H1 (cell line): ENCODE measurements at regions not wholly inside any gene's neighbourhood (a gene's known extent, or its start where the extent isn't known, plus 50 kb on each side); places are given as distances from the start of the nearest gene placed in this dataset.

Source experiments
- CTCF ChIA-PET: fragments of 300-600 bp; sonication (Branson Sonifier 250); formaldehyde crosslinking; loops from one replicate; lab custom pipeline; 2021; ENCODE audit not compliant: partially characterized antibody; lab: Charles Lee
- POLR2A ChIA-PET: fragments of 300-600 bp; sonication (Branson Sonifier 250); formaldehyde crosslinking; loops from one replicate; lab custom pipeline; 2021; ENCODE audit warnings: inconsistent platforms; ENCODE audit not compliant: partially characterized antibody; lab: Charles Lee
- DNase-seq, 2 experiments: peaks; one replicate each; pipeline versions ENCODE4 v3.0.0 to v3.0.0-alpha.2; 2010 to 2022; ENCODE audit warnings: low spot score in 2 of 2, low read depth in 1 of 2, mixed read lengths in 1 of 2
- FAIRE-seq: peaks from 2 replicates; lab custom pipeline; 2011; peaks lifted over from hg19 to GRCh38; lab: Jason Lieb, UNC
- H2AFZ ChIP-seq: 2 replicates; pipeline ENCODE4 v1.8.1; 2012; ENCODE audit warnings: low read length, inconsistent platforms
- H2AK5ac ChIP-seq: 2 replicates; pipeline ENCODE4 v1.6.1; 2013; ENCODE audit warnings: low read depth, low read length
- H2BK120ac ChIP-seq: replicated peaks from 2 replicates; pipeline ENCODE3; 2013; ENCODE audit warnings: low read depth, low read length, inconsistent platforms
- H2BK12ac ChIP-seq: 2 replicates; pipeline ENCODE4 v1.6.1; 2013; ENCODE audit warnings: low read depth, low read length
- H2BK15ac ChIP-seq: 2 replicates; pipeline ENCODE4 v1.6.1; 2013; ENCODE audit warnings: low read length
- H2BK20ac ChIP-seq: 2 replicates; pipeline ENCODE4 v1.6.1; 2013; ENCODE audit warnings: low read length
- H2BK5ac ChIP-seq: 2 replicates; pipeline ENCODE4 v1.6.1; 2013; ENCODE audit warnings: low read depth, low read length
- H3K14ac ChIP-seq: 2 replicates; pipeline ENCODE4 v1.6.1; 2013; ENCODE audit warnings: inconsistent platforms; ENCODE audit not compliant: insufficient read length
- H3K18ac ChIP-seq: 2 replicates; pipeline ENCODE4 v1.6.1; 2013; ENCODE audit warnings: low read length; ENCODE audit errors: extremely low read depth
- H3K23ac ChIP-seq: 2 replicates; pipeline ENCODE4 v1.6.1; 2013; ENCODE audit warnings: inconsistent platforms; ENCODE audit not compliant: insufficient read length
- H3K23me2 ChIP-seq: 2 replicates; pipeline ENCODE4 v1.6.1; 2013; ENCODE audit warnings: low read depth, low read length
- H3K27ac ChIP-seq: 2 replicates; pipeline ENCODE4 v1.6.1; 2011; ENCODE audit warnings: low read depth, low read length, inconsistent platforms
- H3K27me3 ChIP-seq, 4 experiments: replicated peaks in 1 of 4; 1 replicate in 1 of 4; 2 replicates in 3 of 4; pipeline versions ENCODE4 v1.6.1 to v1.8.1; 2011 to 2013; ENCODE audit warnings: low read length in 3 of 4, mild to moderate bottlenecking in 3 of 4, inconsistent platforms in 2 of 4, mixed read lengths in 2 of 4, moderate library complexity in 1 of 4; ENCODE audit not compliant: control insufficient read depth in 3 of 4, insufficient read depth in 3 of 4; ENCODE audit errors: extremely low read depth in 1 of 4
- H3K36me3 ChIP-seq, 4 experiments: 2 replicates each; pipeline versions ENCODE4 v1.6.1 to v1.8.1; 2011 to 2013; ENCODE audit warnings: mild to moderate bottlenecking in 4 of 4, low read length in 3 of 4, moderate library complexity in 2 of 4, control low read depth in 1 of 4, inconsistent platforms in 1 of 4; ENCODE audit not compliant: insufficient read depth in 4 of 4, control insufficient read depth in 2 of 4
- H3K4ac ChIP-seq: replicated peaks from 2 replicates; pipeline ENCODE3; 2013; ENCODE audit warnings: low read length, low read depth, mixed read lengths, inconsistent platforms; ENCODE audit not compliant: insufficient read length
- H3K4me1 ChIP-seq, 4 experiments: replicated peaks in 1 of 4; 1 replicate in 1 of 4; 2 replicates in 3 of 4; pipeline versions ENCODE4 v1.6.1 to v1.8.1; 2011 to 2013; ENCODE audit warnings: low read length in 3 of 4, inconsistent platforms in 2 of 4, mixed read lengths in 1 of 4; ENCODE audit not compliant: insufficient read depth in 4 of 4, control insufficient read depth in 3 of 4
- H3K4me2 ChIP-seq, 2 experiments: 2 replicates each; pipeline versions ENCODE4 v1.6.1 to v1.8.1; 2011 to 2013; ENCODE audit warnings: low read depth in 2 of 2, low read length in 2 of 2, control low read depth in 1 of 2, inconsistent platforms in 1 of 2, mild to moderate bottlenecking in 1 of 2; ENCODE audit not compliant: insufficient read depth in 1 of 2
- H3K4me3 ChIP-seq, 4 experiments: fragments of 200-600, 300-600 bp in 1 of 4; sonication (generic), shearing (Covaris generic), sonication (Bioruptor Twin) in 1 of 4; 2 replicates each; pipeline versions ENCODE4 v1.5.1 to v1.8.1; 2011 to 2016; ENCODE audit warnings: low read length in 4 of 4, low read depth in 3 of 4, control low read depth in 2 of 4, inconsistent platforms in 2 of 4, mild to moderate bottlenecking in 2 of 4, mixed read lengths in 1 of 4, moderate library complexity in 1 of 4; ENCODE audit not compliant: insufficient read depth in 2 of 4; ENCODE audit errors: extremely low read depth in 1 of 4
- H3K56ac ChIP-seq: replicated peaks from 2 replicates; pipeline ENCODE3; 2013; ENCODE audit warnings: low read depth, mild to moderate bottlenecking, mixed read lengths, low read length, inconsistent platforms; ENCODE audit not compliant: insufficient read length
- H3K79me1 ChIP-seq: 2 replicates; pipeline ENCODE4 v1.6.1; 2013; ENCODE audit warnings: low read depth, low read length, control low read depth
- H3K79me2 ChIP-seq, 2 experiments: 2 replicates each; pipeline versions ENCODE4 v1.6.1 to v1.8.1; 2012 to 2013; ENCODE audit warnings: low read length in 2 of 2, mild to moderate bottlenecking in 2 of 2, inconsistent platforms in 1 of 2; ENCODE audit not compliant: insufficient read depth in 2 of 2, control insufficient read depth in 1 of 2
- H3K9ac ChIP-seq, 4 experiments: replicated peaks in 1 of 4; 1 replicate in 1 of 4; 2 replicates in 3 of 4; pipeline versions ENCODE4 v1.6.1 to v1.8.1; 2011 to 2013; ENCODE audit warnings: low read depth in 3 of 4, low read length in 3 of 4, control low read depth in 2 of 4, mild to moderate bottlenecking in 2 of 4, moderate library complexity in 2 of 4, inconsistent platforms in 1 of 4; ENCODE audit errors: extremely low read depth in 1 of 4
- H3K9me3 ChIP-seq, 2 experiments: 2 replicates each; pipeline versions ENCODE4 v1.6.1 to v1.8.1; 2012 to 2013; ENCODE audit warnings: mild to moderate bottlenecking in 2 of 2, moderate library complexity in 2 of 2, control low read depth in 1 of 2, inconsistent platforms in 1 of 2, low read depth in 1 of 2, low read length in 1 of 2, mixed read lengths in 1 of 2; ENCODE audit not compliant: insufficient read depth in 2 of 2
- H4K20me1 ChIP-seq, 2 experiments: replicated peaks in 1 of 2; 2 replicates each; pipeline versions ENCODE3 to v1.8.1; 2011 to 2013; ENCODE audit warnings: inconsistent platforms in 2 of 2, low read length in 2 of 2, mild to moderate bottlenecking in 1 of 2; ENCODE audit not compliant: insufficient read depth in 2 of 2, control insufficient read depth in 1 of 2
- H4K5ac ChIP-seq: 2 replicates; pipeline ENCODE4 v1.6.1; 2013; ENCODE audit warnings: low read length, low read depth, mixed read lengths, inconsistent platforms; ENCODE audit not compliant: insufficient read length
- H4K8ac ChIP-seq: 2 replicates; pipeline ENCODE4 v1.8.0; 2013; ENCODE audit warnings: mild to moderate bottlenecking, moderate library complexity, low read length, inconsistent platforms; ENCODE audit not compliant: insufficient read depth; ENCODE audit errors: extremely low read depth
- H4K91ac ChIP-seq: replicated peaks from 2 replicates; pipeline ENCODE3; 2013; ENCODE audit warnings: low read length, mixed read lengths, inconsistent platforms; ENCODE audit not compliant: insufficient read length
- BACH1 ChIP-seq: IDR thresholded peaks from 2 replicates; pipeline ENCODE4 v1.6.1; 2012; ENCODE audit warnings: low read length, improper control_type of control experiment
- CEBPB ChIP-seq: IDR thresholded peaks from 2 replicates; pipeline ENCODE4 v1.6.1; 2012; ENCODE audit warnings: low read depth, low read length
- CHD2 ChIP-seq: IDR thresholded peaks from 2 replicates; pipeline ENCODE4 v1.6.1; 2012; ENCODE audit warnings: low read length, improper control_type of control experiment
- GTF2F1 ChIP-seq: IDR thresholded peaks from 2 replicates; pipeline ENCODE4 v1.6.1; 2012; ENCODE audit warnings: low read depth, low read length, improper control_type of control experiment, borderline replicate concordance
- MAX ChIP-seq: IDR thresholded peaks from 2 replicates; pipeline ENCODE4 v1.6.1; 2012; ENCODE audit warnings: inconsistent platforms
- NRF1 ChIP-seq: IDR thresholded peaks from 2 replicates; pipeline ENCODE4 v1.6.1; 2011; ENCODE audit warnings: mild to moderate bottlenecking, low read depth, low read length, improper control_type of control experiment
- PHF8 ChIP-seq: fragments of 200-600 bp; sonication (generic); conservative IDR thresholded peaks from 2 replicates; pipeline ENCODE4 v1.7.1; 2012; ENCODE audit warnings: low read depth, mild to moderate bottlenecking, inconsistent platforms, low read length, moderate library complexity
- POLR2A ChIP-seq, 2 experiments: IDR thresholded peaks; 1 replicate in 1 of 2; 2 replicates in 1 of 2; pipeline ENCODE4 v1.6.1; 2011; ENCODE audit warnings: low read depth in 2 of 2, low read length in 2 of 2, mild to moderate bottlenecking in 2 of 2; ENCODE audit errors: control extremely low read depth in 1 of 2
- RXRA ChIP-seq: IDR thresholded peaks from 2 replicates; pipeline ENCODE4 v1.6.1; 2011; ENCODE audit warnings: low read depth, mild to moderate bottlenecking, low read length, moderate library complexity; ENCODE audit not compliant: insufficient read depth
- SIX5 ChIP-seq: IDR thresholded peaks from 2 replicates; pipeline ENCODE4 v1.6.1; 2011; ENCODE audit warnings: mild to moderate bottlenecking, low read depth, low read length
- SP2 ChIP-seq: IDR thresholded peaks from 2 replicates; pipeline ENCODE4 v1.6.1; 2012; ENCODE audit warnings: mild to moderate bottlenecking, low read length, inconsistent platforms
- TBP ChIP-seq: IDR thresholded peaks from 2 replicates; pipeline ENCODE4 v1.6.1; 2011; ENCODE audit warnings: low read depth, low read length, improper control_type of control experiment
- ZNF274 ChIP-seq: IDR thresholded peaks from 2 replicates; pipeline ENCODE4 v1.7.0; 2012; ENCODE audit warnings: low read length, borderline replicate concordance; ENCODE audit errors: extremely low read depth
- WGBS, 2 experiments: shearing (Covaris generic) in 1 of 2; methylation state at CpG; one replicate each; pipeline versions ENCODE4 v1.1.6 to v1.1.7; 2013 to 2015; ENCODE audit warnings: low lambda C conversion rate in 2 of 2, mixed read lengths in 2 of 2, inconsistent platforms in 1 of 2, low coverage in 1 of 2, missing lambda C conversion rate in 1 of 2; ENCODE audit not compliant: insufficient replicate concordance in 2 of 2, insufficient coverage in 1 of 2, insufficient read length in 1 of 2; ENCODE audit errors: extremely low coverage in 1 of 2, missing lambda C conversion rate in 1 of 2; 5-methylcytosine and 5-hydroxymethylcytosine counted together

- Histone ChIP-seq H2BK5ac (no peak overlapping the region), H3K18ac (no peak overlapping the region), H3K23me2 (no peaks in the 10 kb centered on the region), H3K23ac (no peak overlapping the region), H3K4me3 (no peak overlapping the region), H2AFZ (no peak overlapping the region), H4K20me1 (no peaks in the 10 kb centered on the region), H2BK120ac (no peak overlapping the region), H3K56ac (no peak overlapping the region), H3K79me2 (no peaks in the 10 kb centered on the region), H3K4me1 (no peaks in the 10 kb centered on the region), H2AK5ac (no peak overlapping the region), H3K14ac (no peak overlapping the region), H3K79me1 (no peaks in the 10 kb centered on the region), H3K27ac (no peak overlapping the region), H3K36me3 (no peaks in the 10 kb centered on the region), H2BK15ac (no peak overlapping the region), H4K5ac (no peak overlapping the region), H3K4ac (no peak overlapping the region), H3K4me2 (no peak overlapping the region), H2BK12ac (no peak overlapping the region), H4K91ac (no peak overlapping the region), H4K8ac (no peak overlapping the region), H3K9ac (no peak overlapping the region), H2BK20ac (no peak overlapping the region), H3K27me3 (no peaks in the 10 kb centered on the region), H3K9me3 (no peaks in the 10 kb centered on the region)
- ChIA-PET CTCF (interaction anchor here (0.7 to 4.2 kb wide), 17 partner anchors 11 to 395 kb away, joined by 3 to 69 read pairs (median 4); no protein-coding TSS in a partner anchor), POLR2A (no interaction called here)
- FAIRE-seq (no peak), DNase-seq (no peak)
- 97% methylated on average over 5 of the region's 5 CpGs; no CpG with 5 or more reads in 1 of the 2 experiments for WGBS, 2 experiments
- no peak for TF ChIP-seq PHF8
- TF ChIP-seq ZNF274, result no peak
- TF ChIP-seq SIX5, result no peak
- no peak for TF ChIP-seq RXRA
- no peak for TF ChIP-seq TBP
- TF ChIP-seq BACH1, result no peak
- TF ChIP-seq GTF2F1, result no peak
- no peak for TF ChIP-seq SP2
- no peak for TF ChIP-seq NRF1
- TF ChIP-seq MAX, result no peak
- no peak for TF ChIP-seq POLR2A (IDR thresholded peaks at IDR 0.05; ENCODE audit: control extremely low read depth in 1 of 2, low read depth in 2 of 2, low read length in 2 of 2)
- TF ChIP-seq CEBPB, result no peak
- no peak for TF ChIP-seq CHD2
These were observed 218.2 kb downstream of the VGLL3 start for GRCh38 chr3:86772699-86773098.
